ENCODE measurements at regions not wholly inside any gene's neighbourhood (a gene's known extent, or its start where the extent isn't known, plus 50 kb on each side); places are given as distances from the start of the nearest gene placed in this dataset.

DNA sequence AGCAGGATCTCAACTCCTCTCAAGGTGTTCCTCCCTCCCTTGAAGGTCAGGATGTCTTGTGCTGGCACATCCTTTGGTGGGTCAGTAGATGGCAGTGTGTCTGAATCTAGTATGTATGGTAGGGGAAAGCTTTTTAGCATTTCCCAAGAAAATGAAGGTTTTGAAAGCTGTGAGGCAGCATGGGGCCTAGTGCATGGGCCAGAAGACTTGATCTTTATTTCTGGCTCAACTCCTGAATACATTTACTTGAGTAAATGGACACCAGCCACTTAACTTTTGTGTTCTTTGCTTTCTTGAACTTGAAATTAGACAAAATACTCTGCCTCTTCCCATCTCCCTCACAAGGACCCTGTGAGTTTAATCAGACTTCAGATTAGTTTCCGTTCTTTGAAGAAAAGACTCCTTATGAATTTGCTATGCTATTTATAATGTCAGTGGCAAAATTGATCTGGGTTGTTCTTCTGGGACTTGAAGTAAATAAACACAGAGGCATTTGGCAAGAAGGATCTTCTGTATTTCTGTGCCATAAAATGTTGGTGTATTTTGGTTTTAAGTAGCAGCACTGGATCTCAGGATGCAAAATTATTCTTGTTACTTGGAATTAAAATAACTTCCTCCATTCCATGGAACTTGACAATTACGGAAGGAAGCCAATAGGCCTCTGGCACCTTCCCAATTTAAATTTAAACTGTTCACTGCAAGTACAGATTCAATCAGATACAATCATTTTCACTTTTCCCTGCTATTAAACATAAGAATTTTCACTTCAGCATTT is 288.8 kb downstream of the CASP12 start:
- ATAC-seq: peak; percentile 88
- TF ChIP-seq, protein P1, sequence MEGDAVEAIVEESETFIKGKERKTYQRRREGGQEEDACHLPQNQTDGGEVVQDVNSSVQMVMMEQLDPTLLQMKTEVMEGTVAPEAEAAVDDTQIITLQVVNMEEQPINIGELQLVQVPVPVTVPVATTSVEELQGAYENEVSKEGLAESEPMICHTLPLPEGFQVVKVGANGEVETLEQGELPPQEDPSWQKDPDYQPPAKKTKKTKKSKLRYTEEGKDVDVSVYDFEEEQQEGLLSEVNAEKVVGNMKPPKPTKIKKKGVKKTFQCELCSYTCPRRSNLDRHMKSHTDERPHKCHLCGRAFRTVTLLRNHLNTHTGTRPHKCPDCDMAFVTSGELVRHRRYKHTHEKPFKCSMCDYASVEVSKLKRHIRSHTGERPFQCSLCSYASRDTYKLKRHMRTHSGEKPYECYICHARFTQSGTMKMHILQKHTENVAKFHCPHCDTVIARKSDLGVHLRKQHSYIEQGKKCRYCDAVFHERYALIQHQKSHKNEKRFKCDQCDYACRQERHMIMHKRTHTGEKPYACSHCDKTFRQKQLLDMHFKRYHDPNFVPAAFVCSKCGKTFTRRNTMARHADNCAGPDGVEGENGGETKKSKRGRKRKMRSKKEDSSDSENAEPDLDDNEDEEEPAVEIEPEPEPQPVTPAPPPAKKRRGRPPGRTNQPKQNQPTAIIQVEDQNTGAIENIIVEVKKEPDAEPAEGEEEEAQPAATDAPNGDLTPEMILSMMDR (IDR thresholded peaks at IDR 0.05): peak; percentile 74
- DNase-seq: no peak
- Histone ChIP-seq H3K36me3 (no peaks in the 10 kb centered on the region), H3K27me3 (no peaks in the 10 kb centered on the region), H3K9me3 (no peaks in the 10 kb centered on the region), H3K27ac (peak overlapping the region; percentile 25), H3K4me1 (peaks cover 11% of the 10 kb centered on the region), H3K4me3 (no peak overlapping the region)
- intact Hi-C loops (cut with DNase I): no loop called here

DNA sequence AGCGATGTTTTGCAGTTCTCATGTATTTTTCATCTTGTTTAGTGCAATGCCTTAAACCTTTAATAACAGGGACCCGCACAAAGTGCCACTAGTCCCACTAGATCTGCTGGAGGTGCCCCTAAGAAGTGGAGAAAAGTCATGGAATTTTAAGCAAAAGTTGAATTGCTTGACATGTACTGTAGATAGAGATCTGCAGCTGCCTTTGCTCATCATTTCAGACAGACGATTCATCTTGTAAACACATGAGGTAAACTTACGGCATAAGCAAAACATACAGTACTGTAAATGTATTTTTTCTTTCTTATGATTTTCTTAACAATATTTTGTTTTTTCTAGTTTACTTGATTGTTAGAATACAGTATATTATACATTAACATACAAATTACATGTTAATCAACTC is 295.6 kb downstream of the CASP12 start:
- no peaks in the 10 kb centered on the region for H3K36me3 ChIP-seq
- intact Hi-C loops (cut with DNase I): no loop called here
- no peak for ATAC-seq
- H3K4me3 ChIP-seq: no peak overlapping the region
- no peaks in the 10 kb centered on the region for H3K9me3 ChIP-seq
- no peak for DNase-seq
- TF ChIP-seq, protein P1 (IDR thresholded peaks at IDR 0.05): no peak
- no peak overlapping the region for H3K27ac ChIP-seq
- no peaks in the 10 kb centered on the region for H3K27me3 ChIP-seq
- no peaks in the 10 kb centered on the region for H3K4me1 ChIP-seq

DNA sequence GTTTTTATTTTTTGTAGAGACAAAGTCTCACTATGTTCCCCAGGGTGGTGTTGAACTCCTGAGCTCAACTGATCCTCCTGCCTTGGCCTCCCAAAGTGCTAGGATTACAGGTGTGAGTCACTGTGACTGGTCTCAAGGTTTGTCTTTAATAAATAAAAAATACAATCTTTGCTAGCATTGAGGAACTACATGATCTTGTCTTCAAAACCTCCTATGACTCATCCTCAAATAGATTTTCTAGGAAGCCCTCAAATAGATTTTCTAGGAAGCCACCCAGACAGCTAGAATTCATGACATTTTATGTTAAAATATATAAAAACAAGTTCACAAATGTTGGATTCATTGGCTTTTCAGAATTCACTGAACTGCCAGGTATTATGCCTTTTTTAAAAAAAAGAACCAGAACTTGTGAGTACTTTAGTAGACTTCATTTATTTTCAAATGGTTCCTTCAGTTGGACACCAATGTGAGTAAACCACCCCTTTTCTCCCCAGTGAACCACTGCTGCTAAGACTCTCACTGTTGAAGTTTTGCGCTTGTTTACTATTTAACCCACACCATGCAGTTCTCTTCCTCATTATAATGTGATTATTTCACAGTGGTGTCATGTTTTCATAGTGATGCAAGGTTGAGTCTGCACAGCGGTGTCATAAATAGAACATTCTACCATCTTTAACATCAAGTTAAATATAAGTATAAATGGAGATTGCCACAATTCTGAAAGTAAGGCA is 303.9 kb downstream of the CASP12 start:
- TF ChIP-seq, protein P1 (IDR thresholded peaks at IDR 0.05): no peak
- no peak for ATAC-seq
- intact Hi-C loops (cut with DNase I): no loop called here

DNA sequence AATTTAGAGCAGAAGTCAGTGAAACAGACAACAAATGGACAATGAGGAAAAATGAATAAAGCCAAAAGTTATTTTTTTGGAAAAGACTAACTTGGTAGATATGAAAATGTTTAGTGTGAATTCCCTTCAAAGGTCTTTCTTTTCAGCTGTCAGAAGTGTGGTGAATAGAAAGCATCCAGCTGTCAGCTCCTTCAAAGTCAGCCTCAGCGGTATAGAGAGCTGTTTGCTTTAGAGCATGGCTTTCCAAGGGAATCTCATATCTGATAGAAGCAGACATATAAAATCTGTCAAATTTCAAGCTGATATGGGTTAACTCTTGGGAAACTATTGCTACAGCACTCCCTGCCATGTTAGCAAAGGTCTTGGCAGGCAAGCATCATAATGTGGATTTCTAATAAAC is 309.3 kb downstream of the CASP12 start:
- TF ChIP-seq, protein P1 (IDR thresholded peaks at IDR 0.05): no peak
- no peak overlapping the region for H3K27ac ChIP-seq
- ATAC-seq (no peak), DNase-seq (no peak)
- H3K9me3 ChIP-seq: no peaks in the 10 kb centered on the region
- H3K4me1 ChIP-seq: no peaks in the 10 kb centered on the region
- H3K4me3 ChIP-seq: no peak overlapping the region
- intact Hi-C loops (cut with DNase I): no loop called here
- H3K27me3 ChIP-seq: no peaks in the 10 kb centered on the region
- H3K36me3 ChIP-seq: no peaks in the 10 kb centered on the region

More for the DNA sequence above, 303.9 kb downstream of the CASP12 start:
- H3K36me3 ChIP-seq: no peaks in the 10 kb centered on the region
- H3K27ac ChIP-seq: no peak overlapping the region
- H3K4me3 ChIP-seq: no peak overlapping the region
- DNase-seq: no peak
- H3K27me3 ChIP-seq: no peaks in the 10 kb centered on the region
- H3K9me3 ChIP-seq: no peaks in the 10 kb centered on the region
- no peaks in the 10 kb centered on the region for H3K4me1 ChIP-seq

DNA sequence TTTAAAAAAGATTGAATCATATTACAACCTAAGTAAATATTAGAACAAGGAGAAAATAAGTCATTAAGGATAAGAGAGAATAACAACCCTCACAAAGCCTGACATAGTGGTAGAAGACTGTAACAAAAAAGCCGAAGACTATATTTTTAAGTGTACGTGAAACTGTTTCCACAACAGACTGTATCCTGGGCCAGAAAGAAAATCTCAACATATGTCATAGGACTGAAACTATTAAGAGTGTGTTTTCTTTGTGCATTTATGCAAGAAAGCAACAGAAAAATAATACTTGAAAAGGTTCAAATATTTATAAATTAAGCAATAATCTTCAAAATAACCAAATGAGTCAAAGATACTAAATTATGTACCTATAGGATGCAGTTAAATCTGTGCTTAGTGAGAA is 309.8 kb downstream of the CASP12 start:
- H3K9me3 ChIP-seq: no peaks in the 10 kb centered on the region
- H3K36me3 ChIP-seq: no peaks in the 10 kb centered on the region
- H3K4me1 ChIP-seq: no peaks in the 10 kb centered on the region
- no peak overlapping the region for H3K4me3 ChIP-seq
- intact Hi-C loops (cut with DNase I): no loop called here
- H3K27ac ChIP-seq: no peak overlapping the region
- TF ChIP-seq, protein P1 (IDR thresholded peaks at IDR 0.05): no peak
- DNase-seq: no peak
- no peaks in the 10 kb centered on the region for H3K27me3 ChIP-seq
- ATAC-seq: no peak
